MM.1S (cell line): ENCODE measurements at regions not wholly inside any gene's neighbourhood (a gene's known extent, or its start where the extent isn't known, plus 50 kb on each side); places are given as distances from the start of the nearest gene placed in this dataset.

Source experiments
- EZH2 ChIP-seq: fragments of 300-600 bp; sonication (generic); optimal IDR thresholded peaks from 2 replicates; pipeline ENCODE3; 2017; ENCODE audit warnings: low read depth, mild to moderate bottlenecking, antibody characterized with exemption, low read length, mixed read lengths
- EZH2phosphoT487 ChIP-seq: fragments of 300-600 bp; sonication (generic); IDR thresholded peaks from 2 replicates; pipeline ENCODE4 v1.6.1; 2018; ENCODE audit warnings: antibody characterized with exemption, low read length
- TF ChIP-seq, protein P1 (sequence below): fragments of 300-600 bp; sonication (generic); IDR thresholded peaks from 2 replicates; pipeline ENCODE4 v1.5.1; 2016; ENCODE audit warnings: antibody characterized with exemption, low read length, mixed read lengths

DNA sequence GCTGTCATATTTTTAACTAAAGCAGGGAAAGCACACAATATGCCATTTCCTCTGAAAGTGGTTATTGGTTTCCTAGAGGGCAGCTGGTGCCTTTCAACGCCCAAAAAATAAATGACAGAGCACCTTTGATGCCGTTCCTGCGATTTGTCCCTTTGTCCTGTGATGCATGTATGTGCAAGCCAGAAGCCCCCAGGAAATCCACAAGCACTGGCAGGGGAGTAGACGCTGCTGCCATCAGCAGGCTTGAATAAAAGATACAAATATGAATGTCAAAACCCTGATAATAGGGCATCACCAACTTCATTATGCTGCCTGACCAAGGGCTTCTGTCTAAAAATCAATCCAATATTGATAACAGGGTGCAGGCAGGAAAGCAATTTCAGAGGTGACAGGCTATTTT is 246.1 kb downstream of the FBXO15 start:
- TF ChIP-seq EZH2 (no peak), EZH2phosphoT487 (no peak)
- TF ChIP-seq, protein P1, sequence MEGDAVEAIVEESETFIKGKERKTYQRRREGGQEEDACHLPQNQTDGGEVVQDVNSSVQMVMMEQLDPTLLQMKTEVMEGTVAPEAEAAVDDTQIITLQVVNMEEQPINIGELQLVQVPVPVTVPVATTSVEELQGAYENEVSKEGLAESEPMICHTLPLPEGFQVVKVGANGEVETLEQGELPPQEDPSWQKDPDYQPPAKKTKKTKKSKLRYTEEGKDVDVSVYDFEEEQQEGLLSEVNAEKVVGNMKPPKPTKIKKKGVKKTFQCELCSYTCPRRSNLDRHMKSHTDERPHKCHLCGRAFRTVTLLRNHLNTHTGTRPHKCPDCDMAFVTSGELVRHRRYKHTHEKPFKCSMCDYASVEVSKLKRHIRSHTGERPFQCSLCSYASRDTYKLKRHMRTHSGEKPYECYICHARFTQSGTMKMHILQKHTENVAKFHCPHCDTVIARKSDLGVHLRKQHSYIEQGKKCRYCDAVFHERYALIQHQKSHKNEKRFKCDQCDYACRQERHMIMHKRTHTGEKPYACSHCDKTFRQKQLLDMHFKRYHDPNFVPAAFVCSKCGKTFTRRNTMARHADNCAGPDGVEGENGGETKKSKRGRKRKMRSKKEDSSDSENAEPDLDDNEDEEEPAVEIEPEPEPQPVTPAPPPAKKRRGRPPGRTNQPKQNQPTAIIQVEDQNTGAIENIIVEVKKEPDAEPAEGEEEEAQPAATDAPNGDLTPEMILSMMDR, result no peak
